A673 (cell line): ENCODE measurements at regions not wholly inside any gene's neighbourhood (a gene's known extent, or its start where the extent isn't known, plus 50 kb on each side); places are given as distances from the start of the nearest gene placed in this dataset.

Experiments
- BruUV-seq: library from RNA; stranded (reverse); fragments of 400-500 nt; replicated peaks from 2 replicates; lab custom pipeline; 2021; lab: Mats Ljungman, UMichigan
- CTCF ChIA-PET: fragments of 300-600 bp; sonication (Branson Sonifier 250); formaldehyde crosslinking; loops from one replicate; lab custom pipeline; 2022; ENCODE audit warnings: antibody characterized with exemption; lab: Charles Lee
- POLR2A ChIA-PET: fragments of 300-600 bp; sonication (Branson Sonifier 250); formaldehyde crosslinking; loops from one replicate; lab custom pipeline; 2022; ENCODE audit warnings: antibody characterized with exemption; ENCODE audit not compliant: low non-redundant PET; lab: Charles Lee
- DNase-seq: peaks from one replicate; pipeline ENCODE4 v3.0.0-alpha.2; 2015; ENCODE audit warnings: low spot score
- H3K27ac ChIP-seq: fragments of 200-600 bp; sonication (generic); 2 replicates; pipeline ENCODE4 v1.5.1; 2016; ENCODE audit warnings: mixed run types, low read depth, mild to moderate bottlenecking, mixed read lengths, antibody characterized with exemption, low read length; ENCODE audit not compliant: poor library complexity, severe bottlenecking
- H3K27me3 ChIP-seq: fragments of 200-600 bp; sonication (generic); replicated peaks from 2 replicates; pipeline ENCODE4 v1.6.1; 2017; ENCODE audit warnings: mixed run types, low read depth, mild to moderate bottlenecking, mixed read lengths, antibody characterized with exemption, low read length; ENCODE audit not compliant: insufficient read depth, poor library complexity
- H3K36me3 ChIP-seq: fragments of 200-600 bp; sonication (generic); 2 replicates; pipeline ENCODE4 v1.6.1; 2016; ENCODE audit warnings: mixed run types, mild to moderate bottlenecking, mixed read lengths, antibody characterized with exemption, low read length; ENCODE audit not compliant: insufficient read depth, poor library complexity, severe bottlenecking
- H3K4me1 ChIP-seq: fragments of 200-600 bp; sonication (generic); 2 replicates; pipeline ENCODE4 v1.6.1; 2017; ENCODE audit warnings: mixed run types, mild to moderate bottlenecking, mixed read lengths, antibody characterized with exemption, low read length; ENCODE audit not compliant: insufficient read depth, poor library complexity, severe bottlenecking
- H3K4me3 ChIP-seq: fragments of 200-600 bp; sonication (generic); 2 replicates; pipeline ENCODE4 v1.5.1; 2016; ENCODE audit warnings: low read depth, mixed run types, mild to moderate bottlenecking, mixed read lengths, low read length; ENCODE audit not compliant: poor library complexity, severe bottlenecking
- H3K9me3 ChIP-seq: fragments of 200-600 bp; sonication (generic); 2 replicates; pipeline ENCODE4 v1.6.1; 2016; ENCODE audit warnings: mixed run types, low read depth, mild to moderate bottlenecking, mixed read lengths, antibody characterized with exemption, low read length; ENCODE audit not compliant: poor library complexity, severe bottlenecking
- CTCF ChIP-seq: fragments of 300-800, 200-600 bp; sonication (generic); conservative IDR thresholded peaks from 2 replicates; pipeline ENCODE4 v1.5.1; 2017; ENCODE audit warnings: low read depth, mild to moderate bottlenecking, antibody characterized with exemption, low read length, moderate library complexity, mixed read lengths
- EZH2 ChIP-seq: fragments of 200-600 bp; sonication (generic); IDR thresholded peaks from 2 replicates; pipeline ENCODE4 v1.6.1; 2017; ENCODE audit warnings: borderline replicate concordance, low read depth, mild to moderate bottlenecking, mixed read lengths, antibody characterized with exemption, low read length; ENCODE audit not compliant: poor library complexity, severe bottlenecking
- intact Hi-C: fragments of 100-400 bp; cut with micrococcal nuclease; formaldehyde crosslinking; loops from one replicate; pipeline ENCODE4 v1.10.0; 2022; ENCODE audit not compliant: unreplicated experiment

GRCh38 chr10:59470570-59470969, 108.2 kb upstream of the FAM13C start:
- no TSS peak for BruUV-seq
- H3K36me3 ChIP-seq: no peaks in the 10 kb centered on the region
- H3K9me3 ChIP-seq: peaks cover 4% of the 10 kb centered on the region
- H3K27me3 ChIP-seq: no peaks in the 10 kb centered on the region
- no peak overlapping the region for H3K27ac ChIP-seq
- intact Hi-C loops: no loop called here
- no peak for DNase-seq
- TF ChIP-seq EZH2 (no peak), CTCF (no peak)
- POLR2A ChIA-PET: no interaction called here
- CTCF ChIA-PET: no interaction called here
- H3K4me1 ChIP-seq: no peaks in the 10 kb centered on the region
- no peak overlapping the region for H3K4me3 ChIP-seq

GRCh38 chr10:59465088-59465487, 102.7 kb upstream of the FAM13C start:
- no peak overlapping the region for H3K4me3 ChIP-seq
- TF ChIP-seq EZH2: no peak
- TF ChIP-seq CTCF: peak; percentile 51
- no peaks in the 10 kb centered on the region for H3K36me3 ChIP-seq
- DNase-seq: peak; percentile 62
- H3K27me3 ChIP-seq: no peaks in the 10 kb centered on the region
- BruUV-seq: no TSS peak
- CTCF ChIA-PET: no interaction called here
- intact Hi-C loops: loop anchor here (5.0 kb wide), 1 partner anchor 223 kb away; no protein-coding TSS in a partner anchor
- POLR2A ChIA-PET: no interaction called here
- peaks cover 4% of the 10 kb centered on the region for H3K9me3 ChIP-seq
- peaks cover 25% of the 10 kb centered on the region for H3K4me1 ChIP-seq
- no peak overlapping the region for H3K27ac ChIP-seq

DNA sequence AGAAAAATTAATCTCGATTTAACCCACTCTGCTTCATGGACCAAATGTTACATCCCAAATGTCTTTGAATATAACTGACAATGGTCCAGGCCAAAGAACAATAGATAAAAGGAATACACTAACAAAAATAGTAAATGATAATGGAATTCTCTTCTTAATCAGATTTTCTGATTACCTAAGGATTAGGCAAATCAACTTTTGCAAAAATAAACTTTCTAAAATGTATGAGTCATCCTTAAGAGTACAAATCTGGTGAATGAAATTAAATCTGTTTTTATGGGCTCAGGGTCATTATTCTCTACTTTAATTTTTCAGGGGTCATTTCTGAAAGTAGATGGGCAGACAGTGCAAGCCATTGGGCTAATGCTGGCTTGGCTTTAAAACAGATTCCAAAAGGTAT, 102.1 kb upstream of the FAM13C start:
- Histone ChIP-seq H3K9me3 (peaks cover 4% of the 10 kb centered on the region), H3K36me3 (no peaks in the 10 kb centered on the region), H3K27ac (peak overlapping the region; percentile 28), H3K27me3 (no peaks in the 10 kb centered on the region), H3K4me1 (peaks cover 25% of the 10 kb centered on the region), H3K4me3 (no peak overlapping the region)
- intact Hi-C loops: loop anchor here (5.0 kb wide), 1 partner anchor 118 kb away; no protein-coding TSS in a partner anchor
- BruUV-seq: no TSS peak
- peak; percentile 22 for DNase-seq
- ChIA-PET POLR2A (no interaction called here), CTCF (no interaction called here)
- TF ChIP-seq EZH2 (no peak), CTCF (no peak)
